H1 (cell line): ENCODE measurements at regions not wholly inside any gene's neighbourhood (a gene's known extent, or its start where the extent isn't known, plus 50 kb on each side); places are given as distances from the start of the nearest gene placed in this dataset.

ENCODE experiments used
- EZH2 ChIP-seq: fragments of 200-600 bp; sonication (generic); IDR thresholded peaks from 2 replicates; pipeline ENCODE4 v1.7.1; 2012; ENCODE audit warnings: low read depth, mild to moderate bottlenecking, moderate library complexity, low read length, inconsistent platforms; ENCODE audit not compliant: severe bottlenecking
- GABPA ChIP-seq: IDR thresholded peaks from 2 replicates; pipeline ENCODE4 v1.6.1; 2011; ENCODE audit warnings: mild to moderate bottlenecking, low read length, moderate library complexity, borderline replicate concordance; ENCODE audit not compliant: insufficient read depth
- HDAC6 ChIP-seq: IDR thresholded peaks from one replicate; pipeline ENCODE4 v1.7.1; 2012; ENCODE audit warnings: low read depth, mild to moderate bottlenecking, inconsistent platforms, low read length, moderate library complexity
- TEAD4 ChIP-seq: IDR thresholded peaks from 2 replicates; pipeline ENCODE4 v1.6.1; 2012; ENCODE audit warnings: low read depth, low read length, inconsistent platforms, mixed read lengths
- YY1 ChIP-seq: IDR thresholded peaks from 2 replicates; pipeline ENCODE4 v1.6.1; 2011; ENCODE audit warnings: low read depth, mild to moderate bottlenecking, low read length

DNA sequence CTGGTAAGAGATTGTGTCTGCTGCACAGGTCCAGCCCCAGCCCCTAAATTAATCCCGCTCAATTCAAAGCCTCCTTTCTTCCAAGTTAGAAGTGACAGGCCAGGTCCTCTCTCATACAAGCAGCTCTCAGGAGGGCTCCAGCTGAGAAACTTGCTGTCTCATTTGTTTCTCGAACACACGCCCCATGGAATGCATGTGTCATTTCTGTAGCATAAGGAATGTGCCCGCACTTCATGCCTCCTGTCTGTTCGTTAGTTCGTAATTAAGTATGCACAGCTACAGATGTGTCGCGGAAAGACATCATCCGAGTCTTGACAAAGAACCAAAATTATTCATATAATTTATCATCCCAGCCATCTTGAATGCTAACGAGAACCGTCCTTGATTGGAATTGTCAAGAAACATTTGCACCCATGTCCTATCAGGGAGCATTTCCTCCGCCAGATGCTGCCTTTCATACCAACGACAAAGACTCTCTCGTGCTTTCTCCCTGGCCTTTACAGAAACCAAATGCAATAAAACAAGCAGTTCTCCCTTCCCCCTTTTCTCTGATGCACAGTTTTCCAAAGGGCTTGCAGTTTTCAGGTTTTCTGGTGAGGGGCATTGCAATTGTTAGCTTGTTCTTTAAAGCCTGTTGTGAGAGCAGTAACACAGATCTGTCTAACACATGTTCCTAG, 133.5 kb downstream of the UQCRFS1 start (continued):
- TF ChIP-seq HDAC6 (no peak), EZH2 (no peak), GABPA (no peak), TEAD4 (no peak), YY1 (no peak)
